GM21723 (cell line): ENCODE measurements at regions not wholly inside any gene's neighbourhood (a gene's known extent, or its start where the extent isn't known, plus 50 kb on each side); places are given as distances from the start of the nearest gene placed in this dataset.
"Not testable (repeated sequence)": the region's sequence is repeated elsewhere in the genome, so short reads cannot be mapped to it uniquely, and the experiment has no call there.

ENCODE experiments used
- ATAC-seq: cut with Tn5 transposase; IDR thresholded peaks from one replicate; pipeline ENCODE4 v1.9.1; 2021; ENCODE audit warnings: mild to moderate bottlenecking, moderate library complexity; ENCODE audit not compliant: unreplicated experiment

DNA sequence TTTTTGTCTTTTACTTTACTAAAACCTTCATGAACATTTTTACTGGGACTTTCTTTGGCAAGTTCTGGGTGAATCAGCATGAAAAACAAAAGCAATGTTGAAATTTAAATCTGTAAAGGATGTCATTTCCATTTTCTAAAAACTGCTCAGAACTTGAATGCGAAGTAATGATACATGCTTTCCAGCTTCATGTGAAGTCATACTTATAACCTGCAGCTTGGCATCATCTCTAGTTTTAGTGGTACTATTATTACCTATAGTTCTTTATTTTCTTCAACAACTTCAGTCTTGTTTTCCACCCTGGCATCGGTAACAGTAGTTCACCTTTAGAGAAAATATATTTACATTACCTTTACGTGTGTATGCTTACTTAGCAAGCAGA lies 421.4 kb upstream of the DIPK2B start:
- no peak for ATAC-seq

DNA sequence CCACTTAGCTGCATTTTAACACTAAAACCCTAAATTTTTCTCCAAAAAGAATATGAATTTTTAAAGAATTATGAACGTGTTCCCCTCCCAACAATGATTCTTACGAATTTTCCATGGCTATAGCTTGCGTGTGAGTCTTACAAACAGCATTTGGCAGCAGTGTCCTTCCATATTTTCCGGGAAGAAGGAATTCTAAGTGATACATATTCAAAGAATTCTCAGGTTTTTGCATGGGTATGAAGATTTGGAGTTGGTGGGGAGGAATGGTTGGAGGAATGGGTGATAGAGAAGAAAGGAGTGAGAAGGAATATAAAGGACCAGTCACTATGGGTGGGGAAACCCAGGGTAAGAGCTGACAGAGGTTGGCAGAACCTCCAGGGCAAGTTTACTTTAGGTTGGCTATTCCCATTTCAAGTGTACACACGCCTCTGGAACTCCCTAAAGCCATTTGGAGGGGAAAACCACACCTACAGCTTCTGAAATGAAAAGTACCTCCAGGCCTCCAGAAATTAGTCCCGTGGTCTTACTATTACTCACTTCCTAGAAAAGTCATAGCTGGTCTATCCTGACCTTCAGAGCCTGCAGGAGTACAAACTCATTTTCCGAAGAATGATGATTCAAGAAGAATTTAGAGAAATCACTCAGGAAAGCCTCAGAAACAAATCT lies 420.8 kb upstream of the DIPK2B start:
- no peak for ATAC-seq

DNA sequence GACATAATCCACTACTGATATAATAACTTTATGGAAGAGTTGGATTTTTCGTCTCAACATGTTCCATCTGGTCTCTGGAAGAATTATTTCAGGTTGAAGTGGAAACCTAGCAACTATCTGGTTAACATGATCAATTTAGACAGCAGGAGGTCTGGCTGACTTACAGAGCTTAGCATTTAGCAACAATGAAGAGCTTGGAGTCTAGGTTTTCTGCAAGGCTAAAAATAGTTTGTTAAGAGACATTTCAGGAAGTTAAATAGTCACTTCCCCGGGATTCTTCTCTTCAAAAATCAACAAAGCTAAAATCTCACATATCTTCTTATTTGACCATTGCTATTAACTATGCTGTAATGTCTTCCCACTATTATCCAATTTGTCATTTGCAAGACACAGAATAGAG lies 418.6 kb upstream of the DIPK2B start:
- no peak for ATAC-seq

DNA sequence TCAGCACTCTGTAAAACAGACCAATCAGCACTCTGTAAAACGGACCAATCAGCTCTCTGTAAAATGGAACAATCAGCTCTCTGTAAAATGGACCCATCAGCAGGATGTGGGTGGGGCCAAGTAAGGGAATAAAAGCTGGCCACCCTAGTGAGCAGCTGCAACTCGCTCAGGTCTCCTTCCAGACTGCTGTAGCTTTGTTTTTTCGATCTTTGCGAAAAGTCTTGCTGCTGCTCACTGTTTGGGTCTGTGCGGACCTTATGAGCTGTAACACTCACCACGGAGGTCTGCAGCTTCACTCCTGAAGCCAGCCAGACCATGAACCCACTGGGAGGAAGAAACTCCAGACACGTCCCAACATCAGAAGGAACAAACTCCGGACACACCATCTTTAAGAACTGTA lies 414.9 kb upstream of the DIPK2B start:
- ATAC-seq: not testable (repeated sequence)

DNA sequence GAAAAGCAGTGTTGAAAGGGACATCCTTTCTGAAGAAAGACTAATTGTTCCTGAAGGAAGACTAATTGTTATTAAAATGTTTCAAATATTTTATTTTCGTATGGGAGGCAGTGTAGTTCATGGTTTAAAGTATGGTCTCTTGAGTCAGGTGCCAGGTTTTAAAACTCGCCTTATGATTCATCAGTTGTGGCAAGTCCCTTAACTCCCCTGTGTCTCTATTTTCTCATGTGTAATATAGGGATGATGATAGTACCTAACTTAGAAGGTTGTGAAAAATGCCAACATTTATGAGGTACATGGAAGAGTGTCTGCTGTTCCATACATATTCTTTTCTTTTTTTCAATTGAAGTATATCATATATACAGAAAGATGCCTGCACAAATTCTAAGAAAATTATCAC lies 414.2 kb upstream of the DIPK2B start:
- no peak for ATAC-seq

DNA sequence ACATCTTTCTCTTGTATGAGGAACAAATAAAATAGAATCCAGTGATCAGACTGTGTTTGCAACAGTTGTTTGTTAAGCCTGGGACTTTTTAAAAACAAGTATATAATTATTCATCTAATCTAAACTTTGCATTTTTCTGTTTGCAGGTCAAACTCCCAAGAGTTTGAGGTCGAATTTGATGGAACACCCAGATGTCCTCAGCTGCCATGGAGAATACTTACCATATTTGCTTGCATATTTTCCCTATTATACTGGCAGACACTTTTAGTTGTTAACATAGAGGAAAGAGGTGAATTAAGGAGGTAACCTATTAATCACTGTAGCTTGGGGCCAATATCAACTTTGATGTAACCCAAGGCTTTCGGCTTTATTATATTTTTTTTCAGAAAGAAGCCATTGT lies 401.5 kb upstream of the DIPK2B start:
- ATAC-seq: no peak

DNA sequence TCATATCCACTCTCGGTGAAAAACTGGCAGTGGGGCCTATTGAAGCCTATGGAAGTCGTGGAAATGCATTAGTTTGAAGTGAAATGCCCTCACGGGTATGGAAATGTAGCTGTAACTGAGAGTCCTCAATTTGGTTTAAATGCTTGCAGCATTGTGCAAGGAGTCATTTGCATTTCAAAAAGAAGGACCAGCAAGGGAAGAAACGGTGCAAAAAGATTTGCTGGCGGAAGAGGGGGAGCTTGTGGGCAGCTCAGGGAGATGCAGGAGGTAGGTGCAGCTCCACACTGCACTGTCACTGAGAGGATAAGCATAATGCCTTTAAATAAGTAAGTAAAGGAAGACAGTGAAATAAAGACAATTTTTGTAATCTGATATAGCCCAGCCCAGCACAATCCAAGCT lies 400.4 kb upstream of the DIPK2B start:
- ATAC-seq: no peak

DNA sequence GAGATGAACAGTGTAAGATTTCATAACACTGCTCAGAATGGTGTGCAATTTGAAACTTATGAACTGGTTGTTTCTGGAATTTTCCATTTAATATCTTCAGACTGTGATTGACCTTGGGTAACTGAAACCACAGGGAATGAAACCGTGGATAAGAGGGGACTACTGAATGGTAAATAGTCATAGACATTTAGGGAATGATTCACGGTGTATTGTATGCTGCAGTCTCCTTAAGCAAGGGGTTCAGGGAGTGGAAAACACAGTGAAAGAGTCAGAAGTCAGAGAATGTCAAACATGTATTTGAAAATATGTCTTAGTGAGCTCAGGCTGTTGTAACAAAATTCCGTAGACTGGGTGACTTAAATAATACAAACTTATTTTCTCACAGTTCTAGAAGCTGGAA lies 398.2 kb upstream of the DIPK2B start:
- no peak for ATAC-seq

DNA sequence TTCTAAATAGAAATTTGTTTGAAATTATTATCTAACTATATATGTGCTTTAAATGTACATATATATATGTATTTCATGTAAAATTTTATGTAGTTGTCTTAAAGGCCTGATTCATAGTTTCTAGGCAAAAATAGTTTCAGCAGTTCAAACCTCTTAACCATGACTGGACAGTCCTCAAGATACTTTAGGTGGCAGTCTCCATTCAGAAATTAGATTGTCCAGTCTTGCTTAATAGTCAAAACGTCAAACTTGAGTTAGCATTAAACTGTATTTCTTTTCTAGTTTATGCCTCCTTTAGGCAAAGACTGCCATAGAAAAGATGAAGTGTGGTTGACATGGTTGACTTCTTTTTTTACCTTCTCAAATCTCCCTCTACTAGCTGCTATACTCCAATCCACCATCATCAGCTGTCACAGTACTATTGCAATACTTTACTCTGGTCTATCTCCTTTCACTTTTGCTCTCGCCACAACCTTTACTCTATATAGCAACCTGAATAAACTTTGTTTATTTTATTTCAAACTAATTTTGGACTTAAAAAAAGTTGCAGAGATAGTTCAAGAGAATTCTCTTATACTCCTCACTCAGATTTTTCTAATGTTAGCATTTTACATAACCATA lies 395.6 kb upstream of the DIPK2B start:
- ATAC-seq: no peak

DNA sequence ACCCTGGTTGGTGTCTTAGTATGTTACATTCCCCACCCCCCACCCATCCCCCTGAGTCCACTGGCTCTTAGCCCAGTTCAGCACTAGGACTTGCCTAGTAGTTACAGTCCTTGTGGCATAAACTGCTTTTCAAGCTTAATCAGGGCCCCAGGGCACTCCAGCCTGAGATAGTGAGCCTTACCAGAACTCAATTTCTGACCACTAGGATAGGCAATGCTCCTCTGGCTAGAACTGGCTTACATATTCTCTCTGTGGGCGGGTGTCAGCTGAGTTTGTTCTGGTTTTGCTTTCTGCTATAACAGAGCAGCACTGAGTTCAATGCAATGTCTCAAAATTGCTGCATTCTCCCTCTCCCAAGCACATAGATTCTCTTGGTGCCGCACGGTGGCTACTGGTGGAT lies 391.4 kb upstream of the DIPK2B start:
- no peak for ATAC-seq

DNA sequence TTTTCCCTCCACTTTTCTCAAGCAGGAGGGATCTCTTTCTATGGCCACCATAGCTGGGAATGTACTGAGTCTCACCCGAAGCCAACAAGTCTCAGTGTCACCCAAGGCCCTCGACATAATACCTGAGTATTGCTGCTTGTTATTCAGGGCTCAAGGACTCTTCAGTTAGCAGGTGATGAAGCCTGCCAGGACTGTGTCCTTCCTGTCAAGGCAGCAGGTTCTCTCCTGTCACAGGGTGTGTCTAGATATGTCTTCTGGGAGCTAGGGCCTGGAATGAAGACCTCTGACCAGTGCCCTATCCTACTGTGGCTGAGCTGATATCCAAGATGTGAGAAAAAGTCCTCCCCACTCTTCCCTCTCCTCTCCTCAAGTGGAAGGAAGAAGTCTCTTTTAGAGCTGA lies 391.0 kb upstream of the DIPK2B start:
- ATAC-seq: no peak

DNA sequence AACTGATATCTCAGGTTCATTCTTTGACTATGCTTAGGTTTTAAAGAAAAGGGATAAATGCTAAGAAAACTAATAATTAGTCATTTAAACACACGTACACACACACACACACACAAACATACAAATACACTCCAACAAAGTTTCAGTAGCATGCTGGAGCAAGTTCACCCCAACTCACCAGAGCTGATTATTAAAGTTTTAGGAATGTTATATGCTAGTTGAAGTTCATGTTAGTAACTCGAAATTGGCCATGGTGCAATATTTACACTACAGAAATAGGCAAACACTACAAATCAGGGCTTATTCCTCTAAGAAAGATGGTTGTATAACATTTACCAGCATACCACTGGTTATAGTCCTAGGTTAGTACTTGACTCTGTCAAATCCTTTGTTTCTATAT lies 384.0 kb upstream of the DIPK2B start:
- no peak for ATAC-seq

DNA sequence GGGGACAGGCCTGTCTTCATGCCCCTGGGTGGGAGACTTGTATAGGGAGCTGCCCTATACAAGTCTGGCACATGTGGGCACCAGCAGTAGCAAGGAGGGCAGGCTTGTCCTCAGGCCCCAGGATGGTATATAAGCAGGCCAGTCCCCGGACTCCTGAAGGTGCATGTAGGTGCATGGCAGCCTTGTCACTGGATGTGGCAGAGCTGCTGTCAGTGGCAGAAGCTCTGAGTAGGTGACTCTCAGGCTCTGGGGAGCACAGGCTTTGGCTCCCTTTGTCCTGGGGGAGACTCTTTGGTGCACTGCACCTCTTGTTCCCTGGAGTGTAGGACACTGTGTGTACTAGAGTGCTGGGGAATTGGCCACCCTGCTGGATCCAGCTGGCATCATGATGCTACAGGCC lies 376.7 kb upstream of the DIPK2B start:
- no peak for ATAC-seq

DNA sequence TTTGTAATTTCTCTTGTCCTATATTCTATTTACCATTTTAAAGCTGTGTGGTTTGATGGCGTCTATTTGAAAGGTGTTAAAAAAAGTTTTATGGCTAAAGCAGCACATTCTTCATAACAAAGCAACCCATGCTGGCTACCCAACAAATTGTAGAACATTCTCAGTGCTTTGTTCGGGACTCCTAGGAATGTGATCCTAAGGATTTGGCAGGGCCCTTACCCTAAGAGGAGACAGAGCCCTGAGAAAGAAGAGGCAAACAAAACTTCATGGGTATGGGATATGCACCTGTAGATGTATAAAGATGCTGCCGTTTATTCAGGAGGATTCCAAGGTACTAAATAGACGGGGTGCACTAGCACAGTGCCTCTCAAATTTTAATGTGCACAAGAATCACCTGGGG lies 370.8 kb upstream of the DIPK2B start:
- ATAC-seq: no peak

DNA sequence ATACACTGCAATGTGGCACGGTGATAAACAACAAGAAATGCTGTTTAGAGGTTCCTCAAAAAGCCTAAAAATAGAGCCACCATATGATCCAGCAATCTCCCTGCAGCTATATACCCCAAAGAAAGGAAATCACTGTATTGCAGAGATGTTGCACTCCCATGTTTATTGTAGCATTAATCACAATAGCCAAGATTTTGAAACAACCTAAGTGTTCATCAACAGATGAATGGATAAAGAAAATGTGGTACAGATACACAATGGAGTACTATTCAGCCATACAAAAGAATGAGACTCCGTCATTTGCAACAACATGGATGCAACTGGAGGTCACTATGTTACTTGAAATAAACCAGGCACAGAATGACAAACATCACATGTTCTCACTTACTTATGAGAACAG lies 365.8 kb upstream of the DIPK2B start:
- ATAC-seq: no peak

DNA sequence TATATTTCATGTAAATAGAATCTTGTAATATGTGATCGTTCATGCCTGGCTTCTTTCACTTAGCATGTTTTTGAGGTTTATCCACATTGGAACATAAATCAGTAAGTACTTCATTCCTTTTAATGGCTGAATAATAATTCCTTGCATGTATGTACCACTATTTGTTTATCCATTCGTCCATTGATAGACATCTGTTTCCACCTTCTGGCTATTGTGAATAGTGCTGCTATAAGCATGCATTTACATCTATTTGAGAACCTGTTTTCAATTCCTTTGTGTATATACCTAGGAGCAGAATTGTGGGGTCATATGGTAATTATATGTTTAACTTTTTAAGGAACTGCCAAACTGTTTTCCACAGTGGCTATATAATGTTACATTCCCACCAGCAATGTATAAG lies 356.7 kb upstream of the DIPK2B start:
- ATAC-seq: no peak

DNA sequence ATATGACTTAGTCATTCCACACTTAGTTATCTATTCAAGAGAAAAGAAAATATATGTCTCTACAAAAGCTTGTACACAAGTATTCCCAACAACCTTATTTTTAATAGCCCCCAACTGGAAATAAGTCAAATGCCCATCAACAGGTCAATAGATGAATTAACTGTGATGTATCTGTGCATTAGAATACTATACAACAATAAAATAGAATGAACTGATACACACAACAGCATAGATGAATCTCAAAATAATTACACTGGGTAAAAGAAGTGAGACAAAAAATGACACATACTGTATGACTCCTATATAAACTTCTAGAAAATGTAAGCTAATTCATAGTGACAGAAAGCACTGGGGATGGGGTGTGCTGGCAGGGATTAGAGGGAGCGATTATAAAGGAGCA lies 354.1 kb upstream of the DIPK2B start:
- ATAC-seq: no peak

DNA sequence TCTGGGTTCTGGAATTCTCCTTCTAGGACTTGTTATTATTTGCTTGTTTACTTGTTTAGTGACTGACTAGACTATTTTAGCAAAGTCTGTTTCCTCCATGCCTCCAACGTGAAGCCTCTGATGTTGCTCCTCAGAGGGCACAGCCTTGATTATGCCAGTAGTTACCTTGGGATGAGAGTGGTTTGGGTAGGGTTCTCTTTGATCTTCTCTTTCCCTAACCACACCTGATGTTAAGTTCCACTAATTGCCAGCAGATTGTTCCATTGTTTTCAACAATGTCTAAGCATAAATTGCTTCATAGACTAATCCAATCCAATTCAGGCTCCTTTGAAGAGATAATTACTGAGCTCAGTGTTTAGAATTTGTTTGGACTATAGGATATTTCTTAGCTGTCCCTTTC lies 352.7 kb upstream of the DIPK2B start:
- ATAC-seq: no peak

DNA sequence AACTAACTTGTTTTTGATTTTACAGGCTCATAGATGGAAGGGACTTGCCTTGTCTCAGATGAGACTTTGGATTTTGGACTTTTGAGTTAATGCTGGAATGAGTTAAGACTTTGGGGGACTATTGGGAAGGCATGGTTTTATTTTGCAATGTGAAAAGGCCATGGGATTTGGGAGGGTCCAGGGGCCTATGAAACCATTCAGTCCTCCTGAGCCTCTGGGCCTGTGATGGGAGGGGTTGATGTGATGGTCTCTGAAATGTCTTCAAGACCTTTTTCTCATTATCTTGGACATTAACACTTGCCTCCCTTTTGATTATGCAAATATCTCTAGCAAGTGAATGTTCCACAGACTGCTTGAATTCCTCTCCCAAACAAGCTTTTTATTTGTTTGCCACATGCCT lies 346.0 kb upstream of the DIPK2B start:
- ATAC-seq: not testable (repeated sequence)

DNA sequence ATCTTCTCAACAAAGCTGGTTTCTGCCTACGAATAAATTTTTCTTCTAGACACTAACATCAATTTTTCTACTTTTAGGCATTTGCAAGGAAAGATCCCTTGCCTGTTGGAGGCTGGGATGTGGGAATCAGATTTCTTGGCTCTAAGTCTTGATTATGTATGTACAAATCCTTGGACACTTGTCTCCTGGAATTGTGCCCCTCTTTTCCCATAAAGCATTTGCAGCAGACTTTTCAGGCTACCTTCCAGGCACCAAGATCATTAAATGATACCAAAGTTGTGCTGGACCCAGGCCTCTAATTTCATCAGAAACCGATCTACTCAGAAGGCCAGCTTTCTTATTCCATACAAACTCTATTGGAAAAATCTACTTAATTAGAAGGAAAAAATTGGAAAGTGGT lies 339.5 kb upstream of the DIPK2B start:
- no peak for ATAC-seq

DNA sequence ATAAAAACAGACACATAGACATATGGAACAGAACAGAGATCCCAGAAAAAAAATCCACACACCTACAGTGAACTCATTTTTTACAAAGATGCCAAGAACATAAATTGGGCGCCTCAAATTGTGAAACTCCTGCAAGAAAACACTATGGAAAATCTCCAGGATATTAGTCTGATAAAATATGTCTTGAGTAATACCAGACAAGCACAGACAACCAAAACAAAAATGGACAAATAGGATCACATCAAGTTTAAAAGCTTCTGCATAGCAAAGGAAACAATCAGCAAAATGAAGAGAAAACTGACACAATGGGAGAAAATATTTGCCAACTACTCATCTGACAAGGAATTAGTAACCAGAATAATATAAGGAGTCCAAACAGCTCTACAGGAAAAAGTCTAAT lies 337.3 kb upstream of the DIPK2B start:
- no peak for ATAC-seq

DNA sequence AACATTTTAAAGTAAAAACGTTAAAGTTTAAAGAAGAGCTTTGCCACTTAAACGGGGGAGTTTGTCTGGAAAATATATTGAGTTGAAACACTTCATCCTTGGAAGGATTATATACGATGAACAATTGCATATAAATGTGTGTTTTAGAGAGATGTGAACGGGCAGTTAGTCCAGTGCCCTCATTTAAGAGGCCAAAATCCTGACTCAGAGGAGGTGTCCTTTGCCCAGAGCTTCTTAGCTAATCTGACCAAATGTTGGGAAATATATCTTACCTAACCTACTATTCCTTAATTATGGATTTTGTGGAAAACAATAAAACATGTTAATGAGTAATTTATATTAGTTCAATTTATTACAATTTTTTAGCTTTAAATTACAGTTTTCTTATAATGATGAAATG lies 327.2 kb upstream of the DIPK2B start:
- no peak for ATAC-seq

DNA sequence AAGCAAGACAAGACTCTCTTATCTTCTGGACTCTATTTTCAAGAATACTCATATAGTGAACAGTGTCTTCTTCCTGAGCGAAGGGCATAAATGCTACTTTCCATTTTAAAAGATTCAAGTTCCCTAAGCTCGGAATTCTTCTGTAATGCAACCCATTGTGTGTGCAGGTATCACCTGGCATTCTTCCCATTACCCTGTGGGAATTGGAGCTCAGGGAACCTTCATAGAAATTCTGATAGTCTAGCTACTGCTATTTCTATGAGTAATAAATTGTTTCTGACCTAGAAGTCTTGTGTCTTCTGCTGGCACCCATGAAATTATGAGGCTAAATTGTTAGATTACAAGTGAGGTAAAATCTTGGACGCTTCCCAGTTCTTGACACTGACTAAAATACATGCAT lies 324.1 kb upstream of the DIPK2B start:
- no peak for ATAC-seq
